HG02798 (cell line): ENCODE measurements at regions not wholly inside any gene's neighbourhood (a gene's known extent, or its start where the extent isn't known, plus 50 kb on each side); places are given as distances from the start of the nearest gene placed in this dataset.

Experiments
- ATAC-seq: cut with Tn5 transposase; IDR thresholded peaks from one replicate; pipeline ENCODE4 v1.9.1; 2021; ENCODE audit warnings: mild to moderate bottlenecking; ENCODE audit not compliant: unreplicated experiment, poor library complexity

DNA sequence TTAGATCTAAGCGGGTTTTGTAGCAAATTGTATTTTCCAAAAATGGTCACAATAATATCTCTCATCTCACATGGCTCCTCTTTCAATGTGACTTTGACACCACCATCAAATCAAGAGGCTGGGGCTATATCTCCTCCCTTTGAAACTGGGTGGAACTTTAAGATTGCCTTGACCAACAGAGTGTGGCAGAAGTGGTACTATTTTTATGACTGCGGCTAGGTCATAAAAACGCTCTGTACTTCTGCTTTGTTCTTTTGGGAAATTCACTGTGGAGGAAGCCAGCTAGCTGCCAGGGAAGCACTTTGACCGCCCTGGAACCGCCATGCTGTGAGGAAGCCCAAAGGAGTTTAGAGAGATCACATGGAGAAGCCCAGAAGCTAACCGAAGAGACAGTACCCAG is 50.7 kb upstream of the ACOT11 start:
- no peak for ATAC-seq

DNA sequence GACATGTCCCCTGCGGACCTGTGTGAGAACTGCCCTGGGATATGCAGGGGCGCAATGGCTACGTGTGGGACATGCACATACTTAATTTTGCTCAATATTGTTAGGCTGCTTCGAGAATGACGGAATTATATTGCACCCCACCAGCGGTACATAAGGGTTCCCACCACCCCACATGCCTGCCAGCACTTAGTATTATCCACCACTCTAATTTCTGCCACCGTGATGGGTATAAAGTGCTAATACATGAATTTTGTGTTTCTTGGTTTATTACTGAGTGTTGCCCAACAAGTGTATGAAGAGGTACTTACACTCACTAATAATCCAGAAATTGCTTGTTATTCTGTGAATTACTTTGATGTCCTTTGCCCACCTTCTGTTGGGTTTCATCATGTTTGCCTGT is 52.1 kb upstream of the ACOT11 start:
- ATAC-seq, result no peak

DNA sequence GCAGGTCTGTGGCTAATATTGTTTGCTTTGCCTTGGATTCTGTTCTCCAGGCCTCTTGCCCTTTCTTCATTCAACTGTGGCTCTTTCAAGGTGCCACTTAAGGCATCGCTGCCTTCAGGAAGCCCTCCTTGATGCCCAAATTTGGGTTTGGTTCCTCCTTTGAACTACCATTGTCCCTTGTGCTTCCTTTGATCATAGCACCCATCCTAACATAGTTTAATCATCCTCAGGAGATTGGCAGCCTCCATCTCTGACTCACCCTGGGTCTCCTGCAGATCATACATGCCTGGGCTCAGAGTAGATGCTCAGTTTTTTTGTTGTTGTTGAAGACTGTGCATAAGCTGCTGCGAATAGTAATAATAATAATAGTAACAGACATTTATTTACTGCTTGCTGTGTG is 54.4 kb upstream of the ACOT11 start:
- ATAC-seq, result no peak

DNA sequence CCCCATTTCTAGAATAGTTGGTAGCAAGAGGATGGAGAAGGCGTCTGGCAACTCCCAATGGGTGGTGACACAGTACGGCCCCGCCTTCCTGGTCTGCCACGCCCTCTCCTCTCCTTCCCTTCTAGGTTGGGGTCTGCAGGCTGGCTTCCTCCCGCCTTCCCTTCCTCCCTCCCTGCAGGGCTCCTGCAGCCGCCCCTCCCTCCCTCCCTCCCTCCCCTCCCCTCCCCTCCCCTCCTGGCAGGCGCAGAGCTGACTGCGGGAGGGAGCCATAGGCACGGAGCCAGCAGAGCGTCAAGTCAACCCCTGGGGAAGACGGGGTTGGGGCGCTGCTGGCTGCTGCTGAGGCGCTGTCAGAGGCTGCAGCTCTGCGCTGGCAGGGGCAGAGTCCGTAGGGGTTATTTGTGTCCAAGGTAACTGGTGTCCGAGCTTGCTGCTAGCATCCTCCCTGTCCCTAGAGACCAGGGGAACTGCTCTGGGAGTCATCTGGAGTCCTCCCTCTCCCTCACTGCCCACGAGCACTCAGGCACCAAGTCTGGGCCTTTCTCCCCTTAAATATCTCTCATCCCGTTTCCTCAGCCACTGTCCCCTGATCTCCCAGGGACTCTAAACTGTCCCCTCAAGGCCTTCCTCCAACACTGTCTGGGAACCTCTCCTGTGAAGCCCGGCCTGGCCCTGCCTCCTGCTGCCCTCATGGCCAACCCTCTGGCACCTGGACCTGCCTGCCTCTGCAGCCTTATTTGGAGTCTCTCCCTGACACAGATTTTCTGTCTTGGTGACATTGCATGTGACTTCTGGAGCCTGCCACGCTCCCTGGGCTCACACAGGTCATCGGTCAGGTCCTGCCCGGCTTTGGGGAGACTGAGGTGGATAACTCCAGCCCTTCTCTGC is 57.4 kb upstream of the ACOT11 start:
- ATAC-seq, result no peak

DNA sequence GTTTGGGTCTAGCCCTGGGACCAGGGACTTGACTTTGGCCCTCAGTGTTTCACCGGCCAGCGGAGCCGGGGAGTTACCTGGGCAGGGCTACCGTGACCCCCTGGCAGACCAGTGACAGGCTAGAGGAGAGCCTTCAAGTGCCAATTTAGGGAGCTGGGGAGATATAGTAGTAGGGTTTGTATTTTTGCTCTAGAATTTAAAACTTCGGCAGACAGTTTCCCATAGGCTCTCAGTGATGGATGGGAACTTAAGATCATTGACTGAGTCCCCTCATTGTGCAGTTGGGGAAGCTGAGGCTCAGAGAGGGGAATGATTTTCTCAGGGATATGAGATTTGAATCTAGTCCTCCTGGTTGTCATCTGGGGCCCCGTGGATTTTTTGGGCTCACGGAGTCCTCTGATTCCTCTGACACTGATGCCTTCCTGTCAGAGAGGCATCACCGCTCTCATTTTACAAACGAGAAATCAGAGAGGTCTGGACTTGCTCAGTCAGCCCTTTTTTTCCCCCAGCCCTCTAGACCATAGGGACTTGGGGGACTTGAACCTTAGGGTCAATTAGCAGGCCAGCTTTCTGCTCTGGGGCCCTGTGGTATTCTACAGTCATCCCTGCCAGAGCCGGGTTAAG is 58.3 kb upstream of the ACOT11 start:
- no peak for ATAC-seq

DNA sequence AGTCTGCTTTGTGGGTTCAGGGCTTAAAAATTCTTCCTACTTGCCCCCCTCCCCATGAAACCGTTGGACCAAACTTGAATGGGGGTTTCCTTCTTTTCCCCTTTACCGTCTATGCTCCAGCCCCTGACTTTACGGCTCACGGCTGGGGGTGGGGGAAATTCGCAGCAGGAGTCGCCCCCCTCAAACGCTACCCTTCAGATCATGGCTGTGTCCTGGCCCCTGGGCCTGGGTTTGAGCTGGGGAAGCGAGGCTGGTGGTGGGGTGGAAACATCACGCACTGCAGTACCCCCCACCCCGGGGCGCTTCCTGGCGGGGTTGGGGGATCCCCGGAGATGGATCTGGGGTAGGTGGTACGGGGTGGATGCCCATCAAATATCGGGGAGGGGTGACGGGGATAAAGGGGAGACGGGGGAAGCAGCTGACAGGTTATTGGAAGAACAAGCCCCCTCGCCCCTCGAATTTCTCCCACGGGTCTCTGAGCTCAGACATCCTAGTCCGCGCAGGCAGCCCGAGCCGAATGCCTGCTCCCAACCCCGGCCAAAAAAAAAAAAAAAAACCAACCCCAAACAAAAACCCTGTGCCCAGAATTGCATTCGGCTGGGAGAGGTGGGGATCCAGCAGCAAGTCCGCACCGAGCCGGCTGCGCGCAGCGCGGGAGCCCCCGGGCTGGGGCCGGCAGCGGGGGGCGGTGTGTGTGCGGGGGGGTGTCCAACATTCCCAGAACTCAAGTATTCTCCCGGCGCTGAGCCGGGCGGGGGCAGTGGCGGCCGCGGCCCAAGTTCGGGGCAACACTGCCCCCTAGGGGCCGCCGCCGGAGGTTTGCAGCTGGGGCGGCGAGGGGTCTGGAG is 59.0 kb upstream of the ACOT11 start:
- ATAC-seq, result peak; percentile 78

DNA sequence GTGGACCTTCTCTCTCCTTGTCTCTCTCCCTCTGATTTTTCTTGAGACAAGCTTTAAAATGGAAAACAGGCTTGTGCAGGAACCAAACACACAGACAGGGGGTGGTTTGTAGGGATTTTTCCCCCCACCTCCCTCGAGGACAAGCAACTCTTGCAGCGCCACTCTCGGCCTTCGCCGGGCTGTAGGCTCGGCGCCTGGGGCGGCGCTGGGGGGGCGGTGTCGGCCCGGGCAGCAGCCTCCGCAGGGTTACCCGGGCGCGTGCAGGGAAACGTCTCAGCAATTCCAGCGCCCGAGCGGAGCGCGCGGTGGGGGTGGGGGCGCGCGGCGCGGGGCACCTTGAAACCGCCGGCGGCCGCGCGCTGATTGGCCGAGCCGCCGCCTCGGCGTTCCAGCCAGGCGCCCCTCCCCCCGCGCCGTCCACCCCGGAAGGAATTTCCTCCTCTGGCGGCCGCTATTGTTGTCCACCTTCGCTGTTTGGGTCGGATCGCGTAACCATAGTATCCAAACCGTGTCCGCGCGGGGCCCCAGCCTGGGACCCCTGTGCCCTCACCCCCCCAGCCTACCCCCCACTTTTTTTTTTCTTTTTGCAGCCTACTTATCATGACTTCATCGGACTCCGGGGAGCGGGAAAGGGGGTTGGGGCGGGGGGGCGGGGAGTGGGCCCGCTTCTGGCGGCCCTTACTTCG is 59.8 kb upstream of the ACOT11 start:
- peak; percentile 64 for ATAC-seq

DNA sequence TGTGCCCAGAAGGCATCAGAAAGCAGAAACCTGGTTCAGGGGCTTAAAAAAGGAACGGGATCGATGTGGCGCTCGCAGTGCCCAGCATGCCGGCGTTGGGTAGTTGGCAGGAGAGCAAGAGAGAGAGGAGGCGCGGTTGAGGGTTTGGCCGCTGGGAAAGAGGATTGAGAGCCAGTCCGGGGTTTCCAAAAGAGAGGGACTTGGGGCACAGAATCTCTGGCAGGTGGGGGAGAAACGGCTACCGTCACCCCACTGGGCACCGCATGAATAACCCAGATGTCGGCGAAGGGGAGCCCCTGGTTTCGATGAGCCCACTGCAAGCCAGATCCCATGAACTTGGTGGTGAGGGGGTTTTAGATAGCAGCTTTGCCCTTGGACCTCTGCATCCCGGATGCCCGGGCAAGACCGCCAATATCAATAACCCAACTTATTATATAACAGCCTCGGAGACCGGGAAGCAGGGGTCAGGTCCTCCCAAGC is 60.4 kb upstream of the ACOT11 start:
- no peak for ATAC-seq

DNA sequence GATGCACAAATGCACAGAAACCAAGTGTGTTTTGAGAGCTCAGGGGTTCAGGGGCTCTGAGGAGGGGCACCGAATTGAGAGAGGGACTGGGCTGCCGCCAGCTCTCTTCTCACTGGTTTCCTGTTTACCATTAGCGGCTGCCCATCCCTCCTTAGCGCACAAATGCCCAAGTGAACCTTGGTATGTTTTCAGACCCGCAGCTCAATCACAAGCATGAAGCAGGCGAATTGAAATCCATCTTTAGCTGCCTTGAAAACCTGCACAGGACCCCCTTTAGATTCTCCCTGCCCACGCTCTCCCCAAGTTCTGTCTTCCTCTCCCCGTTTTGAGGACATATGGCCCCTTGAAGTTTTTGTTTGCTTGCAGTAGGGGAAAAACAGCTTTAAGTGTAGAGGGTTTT is 61.1 kb upstream of the ACOT11 start:
- ATAC-seq, result no peak

DNA sequence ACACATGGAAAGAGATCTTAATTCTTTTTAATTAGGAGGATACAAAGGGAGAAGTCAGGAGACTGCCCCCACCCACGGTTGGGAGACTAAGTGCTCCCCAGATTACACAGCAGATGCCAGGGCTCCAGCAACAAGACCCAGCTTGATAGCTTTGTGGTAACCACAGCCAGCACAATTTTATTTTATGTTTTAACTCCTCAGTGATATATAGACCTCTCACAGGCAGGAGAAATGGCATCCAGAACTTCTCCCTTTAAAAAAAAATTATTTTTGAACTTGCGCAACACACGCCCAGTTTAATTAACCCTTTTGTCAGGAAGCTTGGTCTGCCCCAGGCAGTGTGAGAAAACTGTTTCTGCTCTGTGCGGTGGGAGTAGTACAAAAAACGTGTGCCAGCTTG is 62.6 kb upstream of the ACOT11 start:
- no peak for ATAC-seq

DNA sequence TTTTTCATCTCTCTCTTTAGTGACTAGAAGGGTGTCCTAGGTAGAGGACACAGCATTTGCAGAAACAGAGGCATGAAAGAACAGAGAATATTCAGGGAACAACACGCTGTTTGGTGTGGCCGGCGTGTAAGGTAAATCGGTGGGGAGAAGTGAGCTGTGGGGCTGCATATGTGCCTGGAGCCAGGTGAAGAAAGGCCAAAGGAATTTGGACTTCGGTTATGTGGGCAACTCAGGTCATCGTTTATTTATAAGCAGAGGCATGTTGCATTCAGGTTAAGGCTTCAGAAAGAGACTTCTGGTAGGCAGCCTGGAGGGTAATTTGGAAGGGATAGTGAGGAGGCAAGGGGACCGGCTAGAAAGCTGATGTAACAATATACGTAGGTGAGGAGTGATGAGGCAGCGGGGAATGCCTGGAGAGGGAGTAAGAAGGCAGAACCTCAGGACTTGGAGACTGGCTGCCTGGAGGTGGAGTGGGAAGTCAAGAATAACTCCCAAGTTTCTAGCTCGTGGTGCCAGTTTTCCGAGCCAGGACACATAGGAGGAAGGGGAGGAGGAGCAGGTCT is 64.1 kb upstream of the ACOT11 start:
- no peak for ATAC-seq

DNA sequence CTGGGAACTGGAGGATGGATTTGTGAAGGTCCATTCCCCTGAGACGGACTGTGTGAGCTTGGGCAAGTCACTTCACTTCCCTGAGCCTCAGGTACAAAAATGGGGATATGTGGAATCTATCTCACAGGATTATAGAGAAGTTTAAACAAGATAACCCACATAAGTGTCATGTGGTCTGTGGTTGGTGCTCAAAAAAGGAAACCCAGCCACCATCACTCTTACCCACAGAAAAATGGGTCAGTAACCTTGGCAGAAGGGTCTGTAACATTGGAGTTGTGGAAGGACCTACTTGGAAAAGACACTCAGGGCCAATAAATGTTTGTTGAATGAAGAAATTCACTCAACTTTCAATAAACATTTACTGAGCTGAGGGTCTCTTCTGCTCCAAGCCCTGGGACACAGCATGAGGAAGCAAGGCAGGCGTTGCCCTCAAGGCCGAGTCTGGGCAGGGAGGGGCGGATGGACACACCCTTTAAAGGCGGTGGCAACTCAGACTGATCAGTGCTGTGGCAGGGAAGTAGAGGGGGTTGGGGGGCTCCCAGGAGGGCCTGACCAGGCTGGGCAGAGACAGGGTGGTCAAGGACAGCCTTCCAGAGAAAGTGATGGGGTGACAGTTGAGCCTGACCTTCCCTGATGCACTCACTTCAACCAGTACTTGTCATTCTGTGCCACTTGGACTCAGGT is 66.7 kb upstream of the ACOT11 start:
- no peak for ATAC-seq

DNA sequence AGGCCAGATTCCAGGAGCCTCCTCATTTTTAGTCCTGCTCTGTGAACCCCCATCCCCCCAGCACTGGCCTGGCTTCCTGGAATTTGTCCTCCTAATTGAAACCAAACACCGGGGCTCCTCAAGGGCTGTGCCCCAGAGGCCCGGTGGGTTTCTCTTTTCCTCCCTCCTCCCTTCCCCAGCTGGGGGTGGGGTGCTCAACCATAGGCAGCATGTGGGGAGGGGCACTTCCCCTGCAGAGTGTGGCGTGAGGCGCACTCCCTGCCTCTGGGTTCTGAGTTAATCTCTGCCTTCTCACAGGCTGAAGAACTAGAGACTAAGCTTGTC is 67.5 kb upstream of the ACOT11 start:
- no peak for ATAC-seq

DNA sequence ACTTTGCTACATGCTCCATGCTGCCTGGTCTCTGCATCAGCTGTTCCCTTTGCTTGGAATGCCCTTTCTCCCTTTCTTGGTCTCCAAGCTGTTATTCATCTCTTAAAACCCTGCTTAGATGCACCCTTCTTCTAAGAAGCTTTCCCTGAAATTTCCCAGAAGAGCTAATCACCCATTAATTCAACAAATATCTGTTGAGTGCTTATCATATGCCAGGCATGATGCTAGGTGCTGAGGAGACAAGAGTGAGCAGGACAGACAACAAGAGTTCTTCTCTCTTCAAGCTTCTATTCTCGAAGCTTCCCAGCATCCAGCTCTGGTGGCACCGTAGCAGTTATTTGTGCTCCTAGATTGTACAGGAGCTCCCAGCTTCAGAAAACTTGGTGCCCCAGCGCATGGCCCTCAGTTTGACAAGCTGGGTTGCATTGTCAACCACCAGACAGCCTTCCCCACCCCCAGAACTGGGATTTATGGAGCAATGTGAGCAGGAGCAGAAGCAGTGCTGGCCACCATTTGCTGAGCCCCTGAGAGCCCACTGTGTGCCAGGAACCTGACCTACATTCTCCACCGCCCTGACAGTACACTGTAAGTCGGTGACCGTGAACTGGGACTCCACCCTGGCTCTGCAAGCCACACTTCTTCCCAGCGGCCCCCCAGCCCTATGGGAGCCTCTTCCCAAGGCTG is 68.0 kb upstream of the ACOT11 start:
- ATAC-seq, result no peak

DNA sequence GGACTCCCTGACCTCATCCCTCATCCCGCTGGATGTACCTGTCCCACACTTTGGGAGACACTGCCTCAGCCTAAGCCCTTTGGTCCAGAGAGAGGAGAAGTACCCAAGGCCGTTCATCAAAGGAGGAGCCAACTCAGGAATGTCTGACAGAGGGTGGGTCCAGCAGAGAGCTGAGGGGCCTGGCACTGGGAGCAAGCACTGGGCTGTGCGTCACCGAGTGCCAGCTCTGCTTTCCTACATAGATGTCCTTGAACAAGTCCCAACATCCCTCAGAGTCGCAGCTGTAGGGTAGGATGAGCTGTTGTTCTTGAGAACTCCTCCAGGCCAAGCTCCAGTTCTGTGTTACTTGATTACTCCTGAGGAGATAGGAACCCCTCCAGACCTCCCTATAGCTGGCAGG is 68.8 kb upstream of the ACOT11 start:
- no peak for ATAC-seq

DNA sequence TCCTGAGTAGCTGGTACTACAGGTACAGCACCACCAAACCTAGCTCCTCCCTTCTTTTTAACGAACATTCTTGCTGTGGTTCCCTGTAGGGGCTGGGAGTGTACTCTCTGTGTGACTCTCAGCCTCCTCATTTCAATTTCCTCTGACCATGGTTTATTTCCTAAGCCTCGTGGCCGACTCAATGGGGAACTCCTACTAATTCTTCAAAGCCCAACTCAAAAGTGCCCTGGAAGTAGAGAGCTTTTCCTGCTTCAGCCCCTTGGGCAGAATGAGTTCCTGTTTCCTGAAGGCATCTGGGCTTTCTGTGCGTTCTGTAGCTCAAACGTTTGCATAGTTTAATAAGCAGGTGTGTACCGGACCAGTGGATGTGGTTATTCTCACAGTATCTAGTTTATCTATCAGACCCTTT is 70.9 kb upstream of the ACOT11 start:
- no peak for ATAC-seq

DNA sequence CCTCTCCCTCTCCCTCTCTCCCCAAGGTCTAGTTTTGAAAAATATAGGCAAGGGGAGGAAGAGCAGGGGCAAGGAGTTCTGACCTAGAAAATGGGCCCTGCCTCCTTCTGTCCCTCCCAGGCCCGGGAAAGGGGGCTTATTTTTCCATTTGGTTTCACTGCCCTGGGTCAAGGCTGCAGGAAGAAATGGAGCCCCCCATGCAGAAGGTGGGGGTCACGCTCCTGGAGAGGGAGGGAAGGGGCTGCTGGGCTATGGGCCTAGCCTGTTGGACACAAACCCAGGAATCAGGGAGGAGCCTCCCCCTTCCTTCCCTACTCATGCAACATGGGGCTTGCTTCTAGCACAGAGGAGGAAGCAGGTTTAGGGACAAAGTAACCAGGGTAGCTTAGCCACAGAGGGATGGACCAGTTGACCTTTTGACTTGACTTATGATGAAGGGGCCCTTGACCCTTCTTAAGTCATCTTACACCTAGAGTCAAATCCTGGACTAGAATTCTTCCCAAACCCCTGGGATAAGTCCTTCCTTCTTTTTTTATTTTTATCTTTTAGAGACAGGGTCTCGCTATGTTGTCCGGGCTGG is 70.4 kb upstream of the SSBP3 start:
- no peak for ATAC-seq

DNA sequence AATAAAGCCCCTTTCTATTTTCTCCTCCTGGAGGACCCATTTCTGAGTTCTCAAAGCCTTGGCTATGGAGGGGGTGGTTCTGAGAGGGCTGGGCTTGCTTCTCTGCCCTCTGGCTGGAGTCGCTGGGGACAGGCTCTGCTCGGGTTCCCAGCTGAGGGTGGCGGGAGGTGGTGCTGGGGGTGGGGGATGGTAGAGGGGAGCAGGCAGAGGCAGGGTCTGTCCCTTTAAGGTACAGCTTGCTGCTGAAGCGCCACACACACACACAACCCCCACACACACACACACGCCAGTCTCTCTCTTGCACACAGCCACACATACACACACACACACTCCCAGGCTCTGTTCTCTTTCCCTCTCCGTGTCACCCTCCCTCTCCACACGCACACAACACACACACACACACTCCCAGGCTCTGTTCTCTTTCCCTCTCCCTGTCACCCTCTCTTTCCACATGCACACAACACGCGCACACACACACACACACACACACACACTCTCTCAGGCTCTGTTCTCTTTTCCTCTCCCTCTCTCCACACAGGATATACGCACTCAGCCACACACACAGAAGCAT is 69.8 kb upstream of the SSBP3 start:
- no peak for ATAC-seq
